BLaER1 treated with 17β-estradiol and CSF1 and Interleukin-3, amounts not matched to agents 10 nM and 100 nM (cell line): ENCODE measurements at regions not wholly inside any gene's neighbourhood (a gene's known extent, or its start where the extent isn't known, plus 50 kb on each side); places are given as distances from the start of the nearest gene placed in this dataset.

ENCODE experiments used
- H3K27ac ChIP-seq, 11 experiments: shearing (Covaris generic); formaldehyde crosslinking; 2 replicates each; pipeline ENCODE4 v1.8.1; 2022
- H3K27me3 ChIP-seq, 11 experiments: shearing (Covaris generic); formaldehyde crosslinking; 2 replicates each; pipeline ENCODE4 v1.8.1; 2022
- H3K36me3 ChIP-seq, 11 experiments: shearing (Covaris generic); formaldehyde crosslinking; 2 replicates each; pipeline ENCODE4 v1.8.1; 2022
- H3K4me1 ChIP-seq, 10 experiments: shearing (Covaris generic); formaldehyde crosslinking; 2 replicates each; pipeline ENCODE4 v1.8.1; 2022
- H3K4me2 ChIP-seq, 11 experiments: shearing (Covaris generic); formaldehyde crosslinking; 2 replicates each; pipeline ENCODE4 v1.8.1; 2022
- H3K4me3 ChIP-seq, 10 experiments: shearing (Covaris generic); formaldehyde crosslinking; 2 replicates each; pipeline ENCODE4 v1.8.1; 2022
- H3K9ac ChIP-seq, 11 experiments: shearing (Covaris generic); formaldehyde crosslinking; 2 replicates each; pipeline ENCODE4 v1.8.1; 2022
- H3K9me3 ChIP-seq, 11 experiments: shearing (Covaris generic); formaldehyde crosslinking; replicated peaks in 1 of 11; 2 replicates each; pipeline ENCODE4 v1.8.1; 2022
- H4K20me1 ChIP-seq, 11 experiments: shearing (Covaris generic); formaldehyde crosslinking; 2 replicates each; pipeline ENCODE4 v1.8.1; 2022
- Cebpa-rat ChIP-seq, 11 experiments: shearing (Covaris generic); IDR thresholded peaks; 2 replicates each; pipeline ENCODE4 v1.8.1; 2022

- Histone ChIP-seq H3K4me1 (peaks cover 0 to 15% (median 0%) of the 10 kb centered on the region in 10 experiments; a peak in 1 of 20 replicates), H3K9me3 (no peaks in the 10 kb centered on the region), H3K4me3 (no peak overlapping the region), H3K4me2 (no peak overlapping the region), H3K36me3 (no peaks in the 10 kb centered on the region), H4K20me1 (no peaks in the 10 kb centered on the region; a peak in 2 of 22 replicates), H3K27me3 (peaks cover 30 to 38% (median 33%) of the 10 kb centered on the region in 11 experiments), H3K9ac (no peak overlapping the region), H3K27ac (no peak overlapping the region)
- no peak for TF ChIP-seq Cebpa-rat (IDR thresholded peaks at IDR 0.05)
Measured at GRCh38 chr2:120863661-120864320, 128.1 kb downstream of the GLI2 start.

GRCh38 chr2:120864981-120865380, 129.3 kb downstream of the GLI2 start:
- H4K20me1 ChIP-seq = no peaks in the 10 kb centered on the region; a peak in 2 of 22 replicates
- H3K36me3 ChIP-seq = no peaks in the 10 kb centered on the region
- H3K4me2 ChIP-seq = no peak overlapping the region
- H3K9ac ChIP-seq = no peak overlapping the region
- no peak overlapping the region for H3K4me3 ChIP-seq
- H3K9me3 ChIP-seq = no peaks in the 10 kb centered on the region
- TF ChIP-seq Cebpa-rat (IDR thresholded peaks at IDR 0.05) = no peak
- peaks cover 32 to 46% (median 39%) of the 10 kb centered on the region in 11 experiments for H3K27me3 ChIP-seq
- peaks cover 0 to 15% (median 0%) of the 10 kb centered on the region in 10 experiments; a peak in 1 of 20 replicates for H3K4me1 ChIP-seq
- no peak overlapping the region for H3K27ac ChIP-seq

GRCh38 chr2:120865656-120866055, 130.0 kb downstream of the GLI2 start:
- H3K9me3 ChIP-seq = no peaks in the 10 kb centered on the region
- H3K27ac ChIP-seq = no peak overlapping the region
- no peak overlapping the region for H3K9ac ChIP-seq
- H3K4me2 ChIP-seq = no peak overlapping the region
- TF ChIP-seq Cebpa-rat (IDR thresholded peaks at IDR 0.05) = no peak
- H3K27me3 ChIP-seq = peaks cover 32 to 46% (median 39%) of the 10 kb centered on the region in 11 experiments
- no peaks in the 10 kb centered on the region; a peak in 2 of 22 replicates for H4K20me1 ChIP-seq
- H3K4me3 ChIP-seq = no peak overlapping the region
- H3K36me3 ChIP-seq = no peaks in the 10 kb centered on the region
- peaks cover 0 to 15% (median 0%) of the 10 kb centered on the region in 10 experiments; a peak in 1 of 20 replicates for H3K4me1 ChIP-seq

- no peak overlapping the region for H3K9ac ChIP-seq
- H3K4me2 ChIP-seq = no peak overlapping the region
- H3K27me3 ChIP-seq = peaks cover 32 to 46% (median 39%) of the 10 kb centered on the region in 11 experiments
- no peaks in the 10 kb centered on the region for H3K36me3 ChIP-seq
- no peak overlapping the region for H3K4me3 ChIP-seq
- TF ChIP-seq Cebpa-rat (IDR thresholded peaks at IDR 0.05) = no peak
- peaks cover 0 to 15% (median 0%) of the 10 kb centered on the region in 10 experiments; a peak in 1 of 20 replicates for H3K4me1 ChIP-seq
- H3K9me3 ChIP-seq = no peaks in the 10 kb centered on the region
- H3K27ac ChIP-seq = no peak overlapping the region
- no peaks in the 10 kb centered on the region; a peak in 2 of 22 replicates for H4K20me1 ChIP-seq
Measured at GRCh38 chr2:120866071-120866470, 130.4 kb downstream of the GLI2 start.

- no peak overlapping the region for H3K9ac ChIP-seq
- H3K4me2 ChIP-seq = no peak overlapping the region
- H3K27ac ChIP-seq = no peak overlapping the region
- H3K9me3 ChIP-seq = no peaks in the 10 kb centered on the region
- H4K20me1 ChIP-seq = no peaks in the 10 kb centered on the region; a peak in 2 of 22 replicates
- peaks cover 0 to 14% (median 0%) of the 10 kb centered on the region in 10 experiments; a peak in 1 of 20 replicates for H3K4me1 ChIP-seq
- no peak for TF ChIP-seq Cebpa-rat (IDR thresholded peaks at IDR 0.05)
- H3K27me3 ChIP-seq = peaks cover 32 to 46% (median 39%) of the 10 kb centered on the region in 11 experiments
- no peak overlapping the region for H3K4me3 ChIP-seq
- H3K36me3 ChIP-seq = no peaks in the 10 kb centered on the region
Measured at GRCh38 chr2:120866483-120867140, 130.9 kb downstream of the GLI2 start.

GRCh38 chr2:120867290-120868241, 131.9 kb downstream of the GLI2 start:
- H4K20me1 ChIP-seq = no peaks in the 10 kb centered on the region; a peak in 3 of 22 replicates
- H3K9me3 ChIP-seq = no peaks in the 10 kb centered on the region
- no peak overlapping the region for H3K4me2 ChIP-seq
- peaks cover 32 to 46% (median 39%) of the 10 kb centered on the region in 11 experiments for H3K27me3 ChIP-seq
- no peak overlapping the region for H3K4me3 ChIP-seq
- H3K27ac ChIP-seq = no peak overlapping the region
- no peaks in the 10 kb centered on the region for H3K36me3 ChIP-seq
- peaks cover 0 to 5% (median 0%) of the 10 kb centered on the region in 10 experiments; a peak in 1 of 20 replicates for H3K4me1 ChIP-seq
- no peak for TF ChIP-seq Cebpa-rat (IDR thresholded peaks at IDR 0.05)
- no peak overlapping the region for H3K9ac ChIP-seq

- no peaks in the 10 kb centered on the region for H3K36me3 ChIP-seq
- H4K20me1 ChIP-seq = no peaks in the 10 kb centered on the region; a peak in 3 of 22 replicates
- no peak overlapping the region for H3K27ac ChIP-seq
- no peak overlapping the region for H3K4me3 ChIP-seq
- H3K4me1 ChIP-seq = peaks cover 0 to 5% (median 0%) of the 10 kb centered on the region in 10 experiments; a peak in 1 of 20 replicates
- H3K4me2 ChIP-seq = no peak overlapping the region
- TF ChIP-seq Cebpa-rat (IDR thresholded peaks at IDR 0.05) = no peak
- no peak overlapping the region for H3K9ac ChIP-seq
- no peaks in the 10 kb centered on the region for H3K9me3 ChIP-seq
- H3K27me3 ChIP-seq = peaks cover 32 to 46% (median 39%) of the 10 kb centered on the region in 11 experiments
Measured at GRCh38 chr2:120868366-120868765, 132.7 kb downstream of the GLI2 start.

GRCh38 chr2:120869036-120869729, 133.5 kb downstream of the GLI2 start:
- Histone ChIP-seq H3K4me3 (no peak overlapping the region), H3K27ac (no peak overlapping the region), H4K20me1 (no peaks in the 10 kb centered on the region; a peak in 3 of 22 replicates), H3K36me3 (no peaks in the 10 kb centered on the region), H3K9ac (no peak overlapping the region), H3K4me1 (no peaks in the 10 kb centered on the region), H3K27me3 (peaks cover 32 to 46% (median 39%) of the 10 kb centered on the region in 11 experiments), H3K9me3 (no peaks in the 10 kb centered on the region), H3K4me2 (no peak overlapping the region)
- TF ChIP-seq Cebpa-rat (IDR thresholded peaks at IDR 0.05) = no peak
